NB4 (cell line): ENCODE measurements at regions not wholly inside any gene's neighbourhood (a gene's known extent, or its start where the extent isn't known, plus 50 kb on each side); places are given as distances from the start of the nearest gene placed in this dataset.

Experiments used
- CTCF ChIP-seq: IDR thresholded peaks from one replicate; pipeline ENCODE4 v1.5.1; 2012; ENCODE audit warnings: low read depth, low read length
- POLR2A ChIP-seq: IDR thresholded peaks from 2 replicates; pipeline ENCODE4 v1.6.1; 2011; ENCODE audit warnings: mild to moderate bottlenecking; ENCODE audit not compliant: insufficient read length; ENCODE audit errors: extremely low read depth

GRCh38 chr4:33381816-33382215 is 2661.6 kb downstream of the PCDH7 start:
- no peak for TF ChIP-seq POLR2A
- no peak for TF ChIP-seq CTCF
